Liver (tissue), 8 donors: ENCODE measurements at regions not wholly inside any gene's neighbourhood (a gene's known extent, or its start where the extent isn't known, plus 50 kb on each side); places are given as distances from the start of the nearest gene placed in this dataset.

Experiments
- DNase-seq: peaks from one replicate; pipeline ENCODE4 v3.0.0-alpha.2; 2017; ENCODE audit warnings: low spot score
- H3K27ac ChIP-seq, 2 donors: one replicate each; pipeline ENCODE4 v1.7.0; 2013; ENCODE audit warnings: inconsistent platforms in 2 of 2, low read length in 2 of 2, control low read depth in 1 of 2, low read depth in 1 of 2, mild to moderate bottlenecking in 1 of 2
- H3K27me3 ChIP-seq, 4 donors: one replicate each; pipeline versions ENCODE4 v1.6.1 to v1.7.0; 2013; ENCODE audit warnings: low read length in 3 of 4, inconsistent platforms in 1 of 4, mild to moderate bottlenecking in 1 of 4, moderate library complexity in 1 of 4; ENCODE audit not compliant: control insufficient read depth in 4 of 4, insufficient read depth in 4 of 4
- H3K36me3 ChIP-seq, 4 donors: one replicate each; pipeline versions ENCODE4 v1.6.1 to v1.7.0; 2013; ENCODE audit warnings: low read length in 3 of 4, mild to moderate bottlenecking in 3 of 4, low read depth in 1 of 4, moderate library complexity in 1 of 4; ENCODE audit not compliant: control insufficient read depth in 4 of 4, insufficient read depth in 3 of 4
- H3K4me1 ChIP-seq, 4 donors: one replicate each; pipeline versions ENCODE4 v1.6.1 to v1.7.0; 2013; ENCODE audit warnings: low read length in 3 of 4, mild to moderate bottlenecking in 3 of 4, moderate library complexity in 1 of 4; ENCODE audit not compliant: control insufficient read depth in 4 of 4, insufficient read depth in 4 of 4
- H3K4me3 ChIP-seq, 3 donors: one replicate each; pipeline versions ENCODE4 v1.6.1 to v1.7.0; 2013; ENCODE audit warnings: low read length in 3 of 3, control low read depth in 1 of 3, low read depth in 1 of 3, mild to moderate bottlenecking in 1 of 3
- H3K9ac ChIP-seq, 2 donors: one replicate each; pipeline ENCODE4 v1.7.0; 2013; ENCODE audit warnings: low read length in 2 of 2, mild to moderate bottlenecking in 2 of 2, moderate library complexity in 2 of 2, control low read depth in 1 of 2, low read depth in 1 of 2
- H3K9me3 ChIP-seq, 4 donors: one replicate each; pipeline versions ENCODE4 v1.6.1 to v1.7.0; 2013; ENCODE audit warnings: low read length in 3 of 4; ENCODE audit not compliant: control insufficient read depth in 4 of 4
- CTCF ChIP-seq: fragments of 150-350 bp; IDR thresholded peaks from 2 replicates; pipeline ENCODE4 v1.5.1; 2017; ENCODE audit warnings: improper control_type of control experiment, low read depth, low read length; ENCODE audit not compliant: missing input control
- EGR1 ChIP-seq, 2 donors: IDR thresholded peaks; 2 replicates each; pipeline ENCODE4 v1.6.1; 2016 to 2018; ENCODE audit warnings: antibody characterized with exemption in 2 of 2, low read depth in 2 of 2
- FOXA2 ChIP-seq: IDR thresholded peaks from 2 replicates; pipeline ENCODE4 v1.6.1; 2016; ENCODE audit warnings: antibody characterized with exemption
- GABPA ChIP-seq, 2 donors: IDR thresholded peaks in 1 of 2; conservative IDR thresholded peaks in 1 of 2; 2 replicates each; pipeline ENCODE4 v1.6.1; 2016; ENCODE audit warnings: antibody characterized with exemption in 2 of 2, mild to moderate bottlenecking in 1 of 2, moderate library complexity in 1 of 2
- MAX ChIP-seq: IDR thresholded peaks from 2 replicates; pipeline ENCODE4 v1.6.1; 2016; ENCODE audit warnings: antibody characterized with exemption
- NR2F2 ChIP-seq: IDR thresholded peaks from 2 replicates; pipeline ENCODE4 v1.6.1; 2016; ENCODE audit warnings: antibody characterized with exemption
- RAD21 ChIP-seq, 2 donors: IDR thresholded peaks; 2 replicates each; pipeline ENCODE4 v1.6.1; 2016; ENCODE audit warnings: antibody characterized with exemption in 2 of 2, mild to moderate bottlenecking in 2 of 2
- REST ChIP-seq: IDR thresholded peaks from 2 replicates; pipeline ENCODE4 v1.6.1; 2016; ENCODE audit warnings: antibody characterized with exemption, mild to moderate bottlenecking
- SP1 ChIP-seq: IDR thresholded peaks from 2 replicates; pipeline ENCODE4 v1.6.1; 2018; ENCODE audit warnings: antibody characterized with exemption, mild to moderate bottlenecking
- TAF1 ChIP-seq: conservative IDR thresholded peaks from 2 replicates; pipeline ENCODE4 v1.6.1; 2016; ENCODE audit warnings: antibody characterized with exemption, mild to moderate bottlenecking
- YY1 ChIP-seq: IDR thresholded peaks from 2 replicates; pipeline ENCODE4 v1.6.1; 2016; ENCODE audit warnings: antibody characterized with exemption, mild to moderate bottlenecking
- WGBS: extraction: QIAGEN DNeasy Blood & Tissue Kit; methylation state at CpG from one replicate; pipeline ENCODE4 v1.1.7; 2013; 5-methylcytosine and 5-hydroxymethylcytosine counted together
- donor health status: healthy.
- donor health status: healthy.
- donor health status: healthy.
- donor health status: healthy.
- donor health status: healthy.

- Histone ChIP-seq H3K9me3 (no peaks in the 10 kb centered on the region), H3K27me3 (peaks cover 0 to 11% (median 0%) of the 10 kb centered on the region in 4 donors), H3K4me1 (no peaks in the 10 kb centered on the region), H3K4me3 (no peak overlapping the region), H3K27ac (no peak overlapping the region), H3K36me3 (no peaks in the 10 kb centered on the region), H3K9ac (no peak overlapping the region)
- WGBS, result 51% methylated on average over 4 of the region's 4 CpGs
- TF ChIP-seq EGR1 (IDR thresholded peaks at IDR 0.05; ENCODE audit: low read depth in 2 of 2) (no peak), CTCF (no peak), RAD21 (IDR thresholded peaks at IDR 0.05) (no peak), TAF1 (no peak), YY1 (no peak), REST (no peak), GABPA (IDR thresholded peaks at IDR 0.05 in 1 of 2, conservative IDR thresholded peaks at IDR 0.05 in 1 of 2) (no peak), SP1 (no peak)
- DNase-seq, result no peak
Observed at GRCh38 chr15:94105760-94106159, 125.6 kb upstream of the MCTP2 start.

- no peak overlapping the region for H3K4me3 ChIP-seq
- H3K4me1 ChIP-seq, result no peaks in the 10 kb centered on the region
- peaks cover 0 to 11% (median 0%) of the 10 kb centered on the region in 4 donors for H3K27me3 ChIP-seq
- H3K9me3 ChIP-seq, result no peaks in the 10 kb centered on the region
- H3K9ac ChIP-seq, result no peak overlapping the region
- no peak for TF ChIP-seq GABPA (IDR thresholded peaks at IDR 0.05 in 1 of 2, conservative IDR thresholded peaks at IDR 0.05 in 1 of 2)
- TF ChIP-seq NR2F2, result no peak
- no peak for TF ChIP-seq YY1
- no peak for TF ChIP-seq MAX
- no peak for TF ChIP-seq REST
- TF ChIP-seq FOXA2, result no peak
- H3K36me3 ChIP-seq, result no peaks in the 10 kb centered on the region
- DNase-seq, result no peak
- no peak overlapping the region for H3K27ac ChIP-seq
- WGBS, result 60% methylated on average over 5 of the region's 5 CpGs
Observed at GRCh38 chr15:94100863-94101262, 130.5 kb upstream of the MCTP2 start.
